NCI-H1417 treated with DMSO at 0.1 percent for 48 hours (cell line): ENCODE measurements at regions not wholly inside any gene's neighbourhood (a gene's known extent, or its start where the extent isn't known, plus 50 kb on each side); places are given as distances from the start of the nearest gene placed in this dataset.
"Not testable (repeated sequence)": the region's sequence is repeated elsewhere in the genome, so short reads cannot be mapped to it uniquely, and the experiment has no call there.

ENCODE experiments used
- DNase-seq: peaks from one replicate; lab custom pipeline; 2025; lab: John Stamatoyannopoulos, UW

DNA sequence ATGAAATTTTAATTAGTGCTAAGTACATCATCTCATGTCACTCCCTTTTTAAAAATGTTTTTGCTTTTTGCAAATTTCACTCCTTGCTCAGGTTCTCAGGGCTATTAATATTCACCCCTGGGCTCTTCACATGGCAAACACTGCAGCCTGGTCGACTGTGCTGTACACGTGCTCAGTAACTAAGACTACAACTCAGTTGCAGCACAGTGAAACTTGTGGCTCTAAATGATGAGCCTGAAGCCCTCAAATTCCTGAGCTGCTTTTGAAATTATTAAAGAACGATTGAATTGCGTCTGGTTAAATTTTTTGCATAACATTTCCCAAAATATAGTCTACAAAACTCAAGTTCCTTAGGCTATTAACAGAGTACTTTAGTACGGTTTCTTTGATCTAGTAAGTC lies 159.3 kb upstream of the C2CD4B start:
- DNase-seq = no peak

- no peak for DNase-seq
These were observed 160.5 kb upstream of the C2CD4B start for GRCh38 chr15:62325597-62325996.

DNA sequence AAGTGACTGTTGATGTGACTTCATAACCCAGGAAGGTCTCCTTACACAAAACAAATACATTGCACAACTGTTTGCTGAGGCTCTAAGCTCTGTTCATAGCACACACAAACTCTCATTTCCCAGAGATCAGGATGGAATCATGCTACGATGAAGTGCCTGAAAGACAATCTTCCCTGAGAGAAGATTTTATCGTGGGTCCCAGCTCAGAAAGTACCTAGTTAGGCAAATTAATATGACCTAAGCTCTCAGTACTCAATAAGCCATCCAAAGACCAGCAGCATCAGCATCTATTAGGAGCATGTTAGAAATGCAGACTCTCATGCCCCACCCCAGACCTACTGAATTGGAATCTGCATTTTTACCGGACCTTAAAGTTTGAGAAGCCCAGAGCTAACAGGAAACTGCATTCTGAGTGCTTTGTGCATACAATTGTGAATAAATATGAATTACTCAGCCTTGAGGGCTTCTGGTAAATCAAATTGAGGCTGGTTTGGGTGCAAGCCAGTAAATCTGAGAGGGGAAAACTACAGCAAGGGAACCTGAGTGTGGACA lies 161.5 kb upstream of the C2CD4B start:
- no peak for DNase-seq

- DNase-seq = no peak
These were observed 162.3 kb upstream of the C2CD4B start for GRCh38 chr15:62327406-62327805.

DNA sequence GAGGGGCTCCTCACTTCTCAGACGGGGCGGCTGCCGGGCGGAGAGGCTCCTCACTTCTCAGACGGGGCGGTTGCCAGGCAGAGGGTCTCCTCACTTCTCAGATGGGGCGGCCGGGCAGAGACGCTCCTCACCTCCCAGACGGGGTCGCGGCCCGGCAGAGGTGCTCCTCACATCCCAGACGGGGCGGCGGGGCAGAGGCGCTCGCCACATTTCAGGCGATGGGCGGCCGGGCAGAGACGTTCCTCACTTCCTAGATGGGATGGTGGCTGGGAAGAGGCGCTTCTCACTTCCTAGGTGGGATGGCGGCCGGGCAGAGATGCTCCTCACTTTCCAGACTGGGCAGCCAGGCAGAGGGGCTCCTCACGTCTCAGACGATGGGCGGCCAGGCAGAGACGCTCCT lies 167.4 kb upstream of the C2CD4B start:
- not testable (repeated sequence) for DNase-seq

GRCh38 chr15:62334536-62334935 lies 169.5 kb upstream of the C2CD4B start:
- DNase-seq = no peak

DNA sequence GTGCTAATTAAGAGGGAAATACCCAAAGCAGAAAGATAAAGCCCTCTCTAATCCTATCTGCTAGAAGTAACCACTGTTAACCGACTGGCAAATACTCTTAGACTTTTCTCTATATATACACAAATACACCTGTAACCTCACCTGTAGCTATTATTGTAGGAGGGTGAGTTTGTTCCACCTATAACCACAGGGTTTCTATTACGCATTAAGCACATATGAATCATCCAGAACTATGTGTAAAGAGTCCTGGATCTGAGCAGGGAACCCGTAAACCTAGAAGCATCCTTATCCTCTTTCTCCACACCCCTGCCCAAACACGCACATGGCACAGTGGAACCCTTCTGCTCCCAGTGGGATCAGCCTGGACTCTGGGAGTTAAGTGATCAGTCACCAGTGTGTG lies 172.8 kb upstream of the C2CD4B start:
- no peak for DNase-seq

DNA sequence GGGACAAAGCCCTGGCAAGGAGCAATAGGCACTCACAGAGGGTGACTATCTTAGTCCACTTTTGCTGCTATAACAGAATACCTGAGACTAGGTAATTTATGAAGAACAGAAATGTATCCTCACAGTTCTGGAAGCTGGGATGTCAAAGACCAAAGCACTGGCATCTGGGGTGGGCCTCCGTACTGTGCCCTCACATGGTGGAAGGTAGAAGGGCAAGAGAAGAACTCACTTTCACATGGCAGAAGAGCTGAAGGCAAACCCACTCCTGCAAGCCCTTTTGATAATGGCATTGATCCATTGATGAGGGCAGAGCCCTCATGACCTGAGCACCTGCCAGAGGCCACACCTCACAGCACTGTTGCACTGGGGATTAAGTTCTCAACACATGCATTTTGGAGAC lies 173.4 kb upstream of the C2CD4B start:
- DNase-seq = no peak

DNA sequence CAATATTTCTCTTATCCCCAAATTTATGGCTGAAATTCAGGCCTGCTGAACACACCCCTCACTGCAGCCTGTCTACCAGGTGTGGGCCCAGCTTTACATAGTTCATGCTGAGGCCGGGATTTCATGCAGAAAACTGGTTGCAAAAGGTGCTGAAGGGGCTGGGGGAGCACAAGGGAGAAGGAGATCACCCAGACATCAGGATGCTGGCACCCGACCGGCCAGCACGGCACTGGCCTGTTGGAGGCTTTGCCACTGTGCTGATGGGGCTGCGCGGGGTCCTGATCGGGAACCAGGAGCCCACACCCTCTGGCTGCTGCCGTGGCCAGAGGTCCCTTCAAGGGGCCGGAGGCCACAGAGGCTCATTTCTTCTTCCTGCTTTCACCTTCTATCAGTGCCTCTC lies 177.9 kb upstream of the C2CD4B start:
- DNase-seq = no peak

DNA sequence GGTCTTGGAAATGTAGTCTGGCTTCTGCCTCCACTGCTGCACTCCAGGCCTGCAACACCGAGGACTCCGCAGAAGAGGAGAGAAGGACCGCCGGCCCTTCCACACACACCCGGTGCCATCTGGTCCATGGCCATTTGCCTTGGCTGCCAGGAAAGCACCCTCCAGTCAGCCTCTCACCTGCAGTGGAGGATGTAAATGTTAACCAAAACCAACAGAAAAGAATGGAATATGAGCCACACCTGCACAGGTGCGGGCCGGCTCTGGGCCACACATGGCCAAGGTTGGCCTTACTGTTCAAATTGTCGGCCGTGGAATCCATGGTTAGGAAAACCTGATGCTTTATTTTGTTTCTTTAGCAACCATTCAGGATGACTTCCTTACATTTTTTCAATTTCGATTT lies 178.3 kb upstream of the C2CD4B start:
- no peak for DNase-seq

DNA sequence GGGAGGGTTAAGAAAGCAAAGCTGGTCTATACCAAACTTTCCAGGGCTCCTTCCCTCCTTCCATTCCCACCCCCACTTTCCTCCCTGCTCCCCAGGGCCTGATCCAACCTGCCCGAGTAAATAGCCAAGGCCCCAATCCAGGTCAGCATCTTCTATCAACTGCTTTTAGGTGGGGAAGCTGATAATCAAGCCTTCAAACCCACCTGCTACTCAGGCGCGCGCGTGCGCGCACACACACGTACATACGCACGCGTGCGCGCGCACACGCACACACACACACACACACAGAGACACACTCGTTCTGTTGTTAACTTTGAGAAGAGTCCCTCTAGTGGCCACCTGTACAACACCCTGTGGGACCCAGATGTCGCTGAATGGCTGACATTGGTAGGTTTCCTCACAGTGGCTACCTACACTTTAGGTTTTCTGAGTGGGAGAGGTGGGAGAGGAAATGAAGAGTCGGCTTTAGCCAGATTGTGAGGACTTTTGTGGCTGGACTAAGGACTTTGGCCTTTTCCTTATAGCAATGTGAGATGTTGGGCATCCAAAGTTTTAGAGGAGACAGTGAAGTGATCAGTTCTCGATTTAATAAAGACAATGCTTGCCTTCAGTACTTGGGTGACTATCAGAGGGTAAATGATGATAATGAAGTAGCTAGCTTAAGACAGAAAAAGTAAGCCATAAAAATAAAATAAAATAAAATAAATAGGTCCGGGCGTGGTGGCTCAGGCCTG lies 179.9 kb upstream of the C2CD4B start:
- no peak for DNase-seq

DNA sequence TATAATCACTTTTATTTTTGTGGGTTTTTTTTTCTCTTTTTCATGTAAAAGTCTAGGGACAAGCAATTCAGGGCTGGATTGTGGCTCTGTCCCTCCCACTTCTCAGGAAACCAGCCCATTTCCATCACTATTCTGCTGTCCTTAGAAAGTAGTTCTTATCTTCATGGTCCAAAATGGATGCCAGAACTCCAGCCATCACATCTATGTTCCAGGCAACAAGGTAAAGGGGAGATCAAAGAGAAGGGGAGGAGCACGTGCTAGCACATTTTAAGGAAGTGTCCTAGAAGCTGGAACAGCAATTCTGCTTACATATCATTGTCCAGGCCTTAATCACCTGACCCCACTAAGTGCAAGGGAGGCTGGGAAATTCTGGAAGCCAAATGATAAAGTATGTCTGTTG lies 181.1 kb upstream of the C2CD4B start:
- no peak for DNase-seq

GRCh38 chr15:62348118-62348517 lies 183.0 kb upstream of the C2CD4B start:
- DNase-seq = no peak

DNA sequence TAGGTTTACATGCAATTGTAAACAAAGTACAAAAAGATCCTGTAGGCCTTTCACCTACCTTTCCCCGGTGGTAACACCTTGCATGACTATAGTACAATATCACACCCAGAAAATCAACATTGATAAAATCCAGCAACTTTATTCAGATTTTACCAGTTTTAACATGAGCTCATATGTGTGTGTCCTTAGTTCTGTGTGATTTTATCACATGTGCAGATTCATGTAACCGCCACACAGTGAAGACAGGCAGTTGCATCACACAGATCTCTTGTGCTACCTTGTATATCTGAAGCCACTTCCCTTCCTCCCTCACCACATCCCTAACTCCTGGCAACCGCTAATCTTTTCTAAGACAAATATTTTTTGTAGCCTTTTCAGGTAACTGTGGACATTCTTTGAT lies 183.5 kb upstream of the C2CD4B start:
- no peak for DNase-seq

- DNase-seq = no peak
These were observed 187.7 kb upstream of the C2CD4B start for GRCh38 chr15:62352817-62353216.

GRCh38 chr15:62357431-62357830 lies 192.3 kb upstream of the C2CD4B start:
- no peak for DNase-seq

DNA sequence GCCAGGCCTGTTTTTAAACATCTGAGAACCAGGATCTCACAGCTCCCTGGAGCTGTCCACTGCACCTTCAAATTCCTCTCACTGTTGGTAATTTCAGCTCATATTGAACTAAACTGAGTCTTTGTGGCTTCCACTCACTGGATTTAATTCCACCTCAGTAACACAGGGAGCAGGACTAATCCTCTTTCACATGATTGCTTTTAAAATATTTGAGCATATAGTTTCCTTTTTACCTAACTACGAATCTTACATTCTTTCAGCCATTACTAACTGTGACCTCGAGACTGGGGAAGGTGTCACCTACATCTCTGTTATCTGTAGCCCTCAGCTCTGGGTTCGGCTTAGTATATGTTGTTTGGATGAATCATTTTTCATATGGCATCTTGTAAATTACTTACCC lies 194.3 kb upstream of the C2CD4B start:
- no peak for DNase-seq

DNA sequence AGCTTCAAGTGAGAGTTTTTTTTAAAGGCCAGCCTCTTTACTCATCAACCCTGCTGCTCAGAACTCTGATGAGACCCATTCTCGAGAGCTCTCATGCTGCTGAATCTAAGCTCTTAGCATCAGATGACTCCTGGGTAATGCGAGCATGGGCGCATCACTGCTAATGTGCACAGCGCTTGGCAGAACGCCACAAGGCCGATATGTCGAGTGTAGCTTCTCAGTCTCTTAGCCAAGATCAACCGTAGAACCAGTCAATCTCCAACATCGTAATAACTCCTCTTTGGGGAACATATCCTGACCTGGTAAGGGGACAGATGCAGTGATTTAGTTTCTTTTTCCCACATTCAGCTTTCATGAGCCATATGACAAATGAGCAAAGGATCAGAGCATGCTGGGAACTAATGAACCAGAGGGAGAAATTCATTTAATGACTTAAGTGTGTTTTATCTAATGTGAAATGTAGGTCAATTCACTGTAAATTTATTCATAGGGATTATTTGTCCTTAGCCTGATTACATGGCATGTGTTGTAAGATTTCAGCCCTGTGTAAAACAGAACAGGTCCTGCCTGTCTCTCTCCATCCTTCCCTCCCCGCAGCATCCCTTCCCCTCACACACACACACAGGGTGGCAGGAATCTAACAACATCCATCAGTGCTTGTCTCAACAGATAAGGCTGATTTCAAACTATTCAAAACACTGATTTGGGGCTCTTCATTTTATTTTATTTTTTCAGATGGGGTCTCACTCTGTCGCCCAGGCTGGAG lies 195.4 kb upstream of the C2CD4B start:
- DNase-seq = no peak

- no peak for DNase-seq
These were observed 197.1 kb upstream of the C2CD4B start for GRCh38 chr15:62362144-62362543.

GRCh38 chr15:62362608-62363007 lies 197.5 kb upstream of the C2CD4B start:
- no peak for DNase-seq

- no peak for DNase-seq
These were observed 198.8 kb upstream of the C2CD4B start for GRCh38 chr15:62363913-62364312.

DNA sequence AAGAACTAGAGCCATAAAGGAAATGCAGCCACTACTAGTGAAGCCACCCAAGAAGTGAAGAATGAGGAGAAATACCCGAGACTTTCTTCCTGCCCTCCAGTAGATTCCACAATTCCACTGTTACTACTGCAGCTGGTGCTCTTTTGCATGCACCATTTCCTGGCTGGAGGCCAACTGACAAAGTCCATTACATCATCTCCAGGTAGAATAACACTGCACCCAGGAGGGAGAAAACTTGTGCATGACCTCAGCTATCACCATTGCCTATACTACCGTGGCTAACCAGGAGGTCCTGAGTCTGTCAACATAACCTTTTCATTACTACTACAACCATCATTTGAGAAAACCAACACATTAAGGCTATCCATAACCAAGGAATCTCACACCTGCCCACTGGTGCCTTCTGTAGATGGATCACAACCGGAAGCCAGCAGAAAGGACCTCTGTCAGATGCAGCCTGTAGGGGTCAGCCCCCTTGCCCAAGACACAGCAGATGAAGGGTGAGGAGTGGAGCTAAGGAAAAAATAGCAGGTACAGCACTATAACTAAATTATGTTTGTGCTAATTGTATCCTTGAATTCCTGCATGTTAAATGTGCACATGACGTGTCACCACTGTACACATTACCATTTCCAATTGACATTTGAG lies 200.8 kb upstream of the C2CD4B start:
- no peak for DNase-seq

DNA sequence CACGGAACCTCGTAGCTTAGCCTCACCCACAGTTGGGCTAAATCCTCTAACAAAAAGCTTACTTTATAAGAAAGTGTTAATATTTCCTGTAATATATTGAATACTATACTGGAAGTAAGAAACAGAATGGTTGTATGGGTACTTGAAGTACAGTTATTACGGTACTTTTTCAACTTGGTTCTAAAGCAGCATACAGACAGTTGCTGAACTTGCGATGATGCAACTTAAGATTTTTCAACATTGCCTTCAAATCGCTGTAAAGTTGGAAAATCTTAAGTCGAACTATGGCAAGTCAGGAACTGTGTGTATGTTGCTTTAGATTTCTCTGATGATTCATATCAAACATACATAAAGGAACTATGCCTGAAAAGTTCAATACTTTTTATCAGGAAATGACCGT lies 204.4 kb upstream of the C2CD4B start:
- no peak for DNase-seq
